SK-N-MC (cell line): ENCODE measurements at regions not wholly inside any gene's neighbourhood (a gene's known extent, or its start where the extent isn't known, plus 50 kb on each side); places are given as distances from the start of the nearest gene placed in this dataset.

Source experiments
- DNase-seq: peaks from one replicate; pipeline ENCODE4 v3.0.0-alpha.2; 2011; ENCODE audit warnings: low read depth, low spot score
- H3K27ac ChIP-seq: fragments of 200-600 bp; sonication (generic); 2 replicates; pipeline ENCODE4 v1.5.1; 2016; ENCODE audit warnings: mixed run types
- H3K36me3 ChIP-seq: fragments of 200-600 bp; sonication (generic); 2 replicates; pipeline ENCODE4 v1.6.1; 2017; ENCODE audit warnings: antibody characterized with exemption, low read length, mixed read lengths; ENCODE audit not compliant: insufficient read depth
- H3K4me3 ChIP-seq: fragments of 200-600 bp; sonication (generic); 2 replicates; pipeline ENCODE4 v1.5.1; 2016
- H3K9ac ChIP-seq: fragments of 200-600 bp; sonication (generic); 2 replicates; pipeline ENCODE4 v1.8.0; 2017; ENCODE audit warnings: mixed run types, mixed read lengths; ENCODE audit not compliant: insufficient read length
- H3K9me3 ChIP-seq: fragments of 200-600 bp; sonication (generic); 2 replicates; pipeline ENCODE4 v1.6.1; 2017; ENCODE audit warnings: low read depth, mild to moderate bottlenecking, antibody characterized with exemption, low read length, moderate library complexity, mixed read lengths
- EZH2 ChIP-seq: fragments of 200-600 bp; sonication (generic); IDR thresholded peaks from one replicate; pipeline ENCODE4 v1.6.1; 2017; ENCODE audit warnings: antibody characterized with exemption
- FOXP2 ChIP-seq: optimal IDR thresholded peaks from 2 replicates; pipeline ENCODE3; 2011; ENCODE audit warnings: mild to moderate bottlenecking, moderate library complexity; ENCODE audit not compliant: insufficient read depth; ENCODE audit errors: extremely low read length, control extremely low read depth
- POLR2AphosphoS5 ChIP-seq: IDR thresholded peaks from 2 replicates; pipeline ENCODE4 v1.6.1; 2012; ENCODE audit warnings: mild to moderate bottlenecking, low read depth, low read length, borderline replicate concordance

- Histone ChIP-seq H3K4me3 (no peak overlapping the region), H3K36me3 (no peaks in the 10 kb centered on the region), H3K9ac (no peak overlapping the region), H3K27ac (no peak overlapping the region), H3K9me3 (no peaks in the 10 kb centered on the region)
- no peak for DNase-seq
- TF ChIP-seq FOXP2, result no peak
- TF ChIP-seq POLR2AphosphoS5, result no peak
- TF ChIP-seq EZH2, result no peak
These were observed 104.9 kb downstream of the TRIB2 start for GRCh38 chr2:12821656-12822055.

- Histone ChIP-seq H3K36me3 (no peaks in the 10 kb centered on the region), H3K27ac (no peak overlapping the region), H3K9me3 (no peaks in the 10 kb centered on the region), H3K9ac (no peak overlapping the region), H3K4me3 (no peak overlapping the region)
- TF ChIP-seq POLR2AphosphoS5 (no peak), EZH2 (no peak), FOXP2 (no peak)
- no peak for DNase-seq
These were observed 107.6 kb downstream of the TRIB2 start for GRCh38 chr2:12824351-12824777.

- Histone ChIP-seq H3K36me3 (no peaks in the 10 kb centered on the region), H3K27ac (no peak overlapping the region), H3K9ac (no peak overlapping the region)
These were observed 108.1 kb downstream of the TRIB2 start for GRCh38 chr2:12824778-12825379.

GRCh38 chr2:12826781-12827180, 110.0 kb downstream of the TRIB2 start:
- no peaks in the 10 kb centered on the region for H3K36me3 ChIP-seq
- H3K4me3 ChIP-seq, result no peak overlapping the region
- no peak overlapping the region for H3K9ac ChIP-seq
- DNase-seq, result no peak
- no peaks in the 10 kb centered on the region for H3K9me3 ChIP-seq
- TF ChIP-seq EZH2, result no peak
- H3K27ac ChIP-seq, result no peak overlapping the region

More at GRCh38 chr2:12824778-12825379, 108.1 kb downstream of the TRIB2 start:
- no peak for DNase-seq
- H3K4me3 ChIP-seq, result no peak overlapping the region
- TF ChIP-seq FOXP2, result no peak
- no peak for TF ChIP-seq POLR2AphosphoS5
- no peak for TF ChIP-seq EZH2
- no peaks in the 10 kb centered on the region for H3K9me3 ChIP-seq

GRCh38 chr2:12827721-12828120, 111.0 kb downstream of the TRIB2 start:
- Histone ChIP-seq H3K9ac (no peak overlapping the region), H3K27ac (no peak overlapping the region), H3K9me3 (no peaks in the 10 kb centered on the region), H3K36me3 (no peaks in the 10 kb centered on the region), H3K4me3 (no peak overlapping the region)
- DNase-seq, result no peak
- TF ChIP-seq POLR2AphosphoS5, result no peak
- no peak for TF ChIP-seq FOXP2
- TF ChIP-seq EZH2, result no peak

- TF ChIP-seq FOXP2 (no peak), EZH2 (no peak), POLR2AphosphoS5 (no peak)
- DNase-seq, result no peak
- no peak overlapping the region for H3K9ac ChIP-seq
- H3K4me3 ChIP-seq, result no peak overlapping the region
- H3K27ac ChIP-seq, result no peak overlapping the region
- H3K36me3 ChIP-seq, result no peaks in the 10 kb centered on the region
- H3K9me3 ChIP-seq, result no peaks in the 10 kb centered on the region
These were observed 112.2 kb downstream of the TRIB2 start for GRCh38 chr2:12828980-12829379.

- Histone ChIP-seq H3K27ac (no peak overlapping the region), H3K9ac (no peak overlapping the region), H3K4me3 (no peak overlapping the region), H3K9me3 (no peaks in the 10 kb centered on the region), H3K36me3 (no peaks in the 10 kb centered on the region)
- DNase-seq, result no peak
- no peak for TF ChIP-seq POLR2AphosphoS5
- no peak for TF ChIP-seq EZH2
- no peak for TF ChIP-seq FOXP2
These were observed 114.3 kb downstream of the TRIB2 start for GRCh38 chr2:12831016-12831415.

- Histone ChIP-seq H3K4me3 (no peak overlapping the region), H3K36me3 (no peaks in the 10 kb centered on the region), H3K9ac (no peak overlapping the region), H3K9me3 (no peaks in the 10 kb centered on the region), H3K27ac (no peak overlapping the region)
- DNase-seq, result no peak
- TF ChIP-seq POLR2AphosphoS5 (no peak), EZH2 (no peak), FOXP2 (no peak)
These were observed 117.5 kb downstream of the TRIB2 start for GRCh38 chr2:12834239-12834638.

- no peak overlapping the region for H3K9ac ChIP-seq
- no peak overlapping the region for H3K4me3 ChIP-seq
- no peak overlapping the region for H3K27ac ChIP-seq
- H3K9me3 ChIP-seq, result no peaks in the 10 kb centered on the region
- no peak for TF ChIP-seq POLR2AphosphoS5
- no peak for TF ChIP-seq EZH2
- no peak for TF ChIP-seq FOXP2
- DNase-seq, result no peak
- H3K36me3 ChIP-seq, result no peaks in the 10 kb centered on the region
These were observed 119.0 kb downstream of the TRIB2 start for GRCh38 chr2:12835733-12836132.

GRCh38 chr2:12839339-12839738, 122.6 kb downstream of the TRIB2 start:
- no peaks in the 10 kb centered on the region for H3K36me3 ChIP-seq
- no peak overlapping the region for H3K9ac ChIP-seq
- H3K4me3 ChIP-seq, result no peak overlapping the region
- no peaks in the 10 kb centered on the region for H3K9me3 ChIP-seq
- no peak overlapping the region for H3K27ac ChIP-seq
- TF ChIP-seq FOXP2 (no peak), POLR2AphosphoS5 (no peak), EZH2 (no peak)
- no peak for DNase-seq
